Calu3 (cell line): ENCODE measurements at regions not wholly inside any gene's neighbourhood (a gene's known extent, or its start where the extent isn't known, plus 50 kb on each side); places are given as distances from the start of the nearest gene placed in this dataset.

Source experiments
- BruUV-seq: library from RNA; stranded (reverse); fragments of 400-500 nt; replicated peaks from 2 replicates; lab custom pipeline; 2021; lab: Mats Ljungman, UMichigan
- CTCF ChIA-PET: fragments of 300-600 bp; sonication (Branson Sonifier 250); formaldehyde crosslinking; loops from one replicate; lab custom pipeline; 2022; ENCODE audit warnings: antibody characterized with exemption; lab: Charles Lee
- DNase-seq: peaks from one replicate; pipeline ENCODE4 v3.0.0; 2022
- H3K27ac Mint-ChIP-seq: one replicate; pipeline ENCODE4 v1.8.0; 2022; ENCODE audit warnings: mixed read lengths; ENCODE audit not compliant: unreplicated experiment
- H3K27me3 Mint-ChIP-seq: one replicate; pipeline ENCODE4 v1.8.0; 2022; ENCODE audit warnings: mixed read lengths; ENCODE audit not compliant: unreplicated experiment
- H3K36me3 Mint-ChIP-seq: one replicate; pipeline ENCODE4 v1.8.0; 2022; ENCODE audit warnings: mild to moderate bottlenecking, moderate library complexity, mixed read lengths; ENCODE audit not compliant: insufficient read depth, unreplicated experiment
- H3K4me1 Mint-ChIP-seq: one replicate; pipeline ENCODE4 v1.8.0; 2022; ENCODE audit warnings: mild to moderate bottlenecking, low read depth, mixed read lengths; ENCODE audit not compliant: unreplicated experiment
- H3K4me3 Mint-ChIP-seq: one replicate; pipeline ENCODE4 v1.8.0; 2022; ENCODE audit warnings: mild to moderate bottlenecking, low read depth, moderate library complexity, mixed read lengths; ENCODE audit not compliant: unreplicated experiment
- H3K9me3 Mint-ChIP-seq: one replicate; pipeline ENCODE4 v1.8.0; 2022; ENCODE audit warnings: low read depth, mixed read lengths; ENCODE audit not compliant: unreplicated experiment
- intact Hi-C: fragments of 100-400 bp; cut with micrococcal nuclease; formaldehyde crosslinking; loops from one replicate; pipeline ENCODE4 v1.10.0; 2022; ENCODE audit not compliant: unreplicated experiment
- TF ChIP-seq, protein P1 (sequence below): fragments of 200-600 bp; IDR thresholded peaks from one replicate; pipeline ENCODE4 v1.8.0; 2022; ENCODE audit warnings: antibody characterized with exemption; ENCODE audit not compliant: unreplicated experiment

DNA sequence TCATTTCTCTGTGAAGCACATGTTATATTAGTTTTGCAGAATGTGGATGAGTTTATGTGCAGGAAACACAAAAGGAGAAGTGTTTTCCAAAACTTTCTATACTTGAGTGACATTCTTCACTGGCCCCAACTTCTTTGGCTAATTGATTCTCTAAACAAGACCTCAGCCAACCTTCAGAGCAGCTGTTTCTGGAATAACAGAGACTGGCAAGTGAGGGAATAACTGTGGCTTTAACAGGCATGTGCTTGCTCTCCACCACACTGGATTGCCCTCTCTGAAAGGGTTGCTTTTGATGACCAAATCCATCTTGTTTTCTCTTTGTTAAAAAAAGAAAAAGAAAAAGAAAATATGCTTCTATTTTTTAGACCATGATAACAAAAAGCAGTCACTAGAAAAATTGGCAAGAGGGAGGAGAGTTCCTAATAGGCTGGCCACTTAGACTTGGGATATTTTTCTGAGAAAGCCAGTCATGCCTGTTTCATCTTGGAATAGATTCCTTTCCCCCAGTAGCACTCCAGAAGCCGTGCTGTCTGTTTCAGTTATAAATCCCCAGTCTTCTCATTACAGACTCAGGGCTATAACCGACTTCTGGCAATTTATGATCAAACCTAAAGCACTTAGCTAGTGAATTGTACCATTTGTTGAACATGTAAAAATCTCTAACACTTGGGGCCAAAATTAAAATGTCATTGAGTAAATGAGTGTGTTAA lies 295.0 kb upstream of the NR3C2 start:
- CTCF ChIA-PET, result no interaction called here
- Mint-ChIP-seq H3K36me3 (no peaks in the 10 kb centered on the region), H3K4me1 (no peaks in the 10 kb centered on the region), H3K9me3 (no peaks in the 10 kb centered on the region), H3K4me3 (no peak overlapping the region), H3K27me3 (no peaks in the 10 kb centered on the region), H3K27ac (no peak overlapping the region)
- no TSS peak for BruUV-seq
- TF ChIP-seq, protein P1, sequence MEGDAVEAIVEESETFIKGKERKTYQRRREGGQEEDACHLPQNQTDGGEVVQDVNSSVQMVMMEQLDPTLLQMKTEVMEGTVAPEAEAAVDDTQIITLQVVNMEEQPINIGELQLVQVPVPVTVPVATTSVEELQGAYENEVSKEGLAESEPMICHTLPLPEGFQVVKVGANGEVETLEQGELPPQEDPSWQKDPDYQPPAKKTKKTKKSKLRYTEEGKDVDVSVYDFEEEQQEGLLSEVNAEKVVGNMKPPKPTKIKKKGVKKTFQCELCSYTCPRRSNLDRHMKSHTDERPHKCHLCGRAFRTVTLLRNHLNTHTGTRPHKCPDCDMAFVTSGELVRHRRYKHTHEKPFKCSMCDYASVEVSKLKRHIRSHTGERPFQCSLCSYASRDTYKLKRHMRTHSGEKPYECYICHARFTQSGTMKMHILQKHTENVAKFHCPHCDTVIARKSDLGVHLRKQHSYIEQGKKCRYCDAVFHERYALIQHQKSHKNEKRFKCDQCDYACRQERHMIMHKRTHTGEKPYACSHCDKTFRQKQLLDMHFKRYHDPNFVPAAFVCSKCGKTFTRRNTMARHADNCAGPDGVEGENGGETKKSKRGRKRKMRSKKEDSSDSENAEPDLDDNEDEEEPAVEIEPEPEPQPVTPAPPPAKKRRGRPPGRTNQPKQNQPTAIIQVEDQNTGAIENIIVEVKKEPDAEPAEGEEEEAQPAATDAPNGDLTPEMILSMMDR, result no peak
- no peak for DNase-seq
- intact Hi-C loops, result no loop called here

DNA sequence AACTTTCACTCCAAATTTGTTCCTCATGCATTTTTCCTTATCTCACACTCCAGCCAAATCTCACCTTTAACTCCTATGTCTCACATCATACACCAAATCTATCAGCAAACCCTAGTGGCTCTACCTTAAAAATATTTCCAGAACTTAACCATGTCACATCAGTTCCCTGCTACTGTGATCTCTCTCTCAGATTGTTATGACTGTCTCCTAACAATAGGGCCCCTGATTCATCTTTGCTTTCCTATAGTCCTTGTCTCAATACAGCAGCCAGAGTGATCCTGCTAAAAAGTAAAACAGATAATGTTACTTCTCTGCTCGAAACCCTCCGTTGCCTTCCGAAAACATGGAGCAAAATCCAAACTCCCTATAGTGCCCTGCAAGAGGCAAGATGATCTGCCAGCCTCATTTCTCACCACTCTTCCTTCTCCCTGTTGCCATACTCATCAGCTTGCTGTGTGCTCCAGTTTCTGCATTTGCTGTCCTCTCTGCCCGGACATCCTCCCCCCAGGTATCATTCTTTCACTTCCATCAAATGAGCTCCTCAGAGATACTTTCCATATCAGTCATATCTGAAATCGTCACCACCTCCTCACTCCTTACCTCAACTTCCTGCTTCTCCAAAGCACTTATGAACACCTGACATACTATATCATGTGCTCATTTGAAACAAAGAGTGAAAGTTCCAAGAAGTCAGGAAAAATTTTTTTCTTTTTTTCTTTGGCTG lies 293.4 kb upstream of the NR3C2 start:
- CTCF ChIA-PET, result no interaction called here
- no peak for DNase-seq
- TF ChIP-seq, protein P1, result no peak
- H3K4me3 Mint-ChIP-seq, result no peak overlapping the region
- H3K27ac Mint-ChIP-seq, result no peak overlapping the region
- BruUV-seq, result no TSS peak
- no peaks in the 10 kb centered on the region for H3K36me3 Mint-ChIP-seq
- no peaks in the 10 kb centered on the region for H3K4me1 Mint-ChIP-seq
- no peaks in the 10 kb centered on the region for H3K27me3 Mint-ChIP-seq
- H3K9me3 Mint-ChIP-seq, result no peaks in the 10 kb centered on the region
- intact Hi-C loops, result no loop called here

DNA sequence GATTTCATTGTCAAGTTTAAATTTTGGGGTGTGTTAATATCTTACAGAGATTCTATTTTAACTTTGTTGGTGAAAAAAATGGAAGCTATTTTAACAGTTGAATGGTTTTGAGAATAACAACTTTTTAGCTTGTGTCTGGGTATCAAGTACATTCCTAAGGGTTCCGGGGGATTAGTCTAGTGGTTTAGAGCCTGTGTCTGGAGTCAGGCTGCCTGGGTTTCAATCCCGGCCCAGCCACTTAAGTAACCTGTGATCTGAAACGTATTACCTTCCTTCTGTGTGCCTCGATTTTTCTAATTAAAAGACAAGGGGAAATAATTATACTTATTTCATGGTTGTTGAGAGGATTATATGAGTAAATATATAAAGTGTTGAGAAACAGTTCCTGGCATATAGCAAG lies 288.6 kb upstream of the NR3C2 start:
- Mint-ChIP-seq H3K36me3 (peaks cover 5% of the 10 kb centered on the region), H3K27me3 (no peaks in the 10 kb centered on the region), H3K9me3 (no peaks in the 10 kb centered on the region), H3K27ac (no peak overlapping the region), H3K4me1 (no peaks in the 10 kb centered on the region), H3K4me3 (no peak overlapping the region)
- BruUV-seq, result no TSS peak
- intact Hi-C loops, result no loop called here
- CTCF ChIA-PET, result no interaction called here
- TF ChIP-seq, protein P1, result no peak
- no peak for DNase-seq

DNA sequence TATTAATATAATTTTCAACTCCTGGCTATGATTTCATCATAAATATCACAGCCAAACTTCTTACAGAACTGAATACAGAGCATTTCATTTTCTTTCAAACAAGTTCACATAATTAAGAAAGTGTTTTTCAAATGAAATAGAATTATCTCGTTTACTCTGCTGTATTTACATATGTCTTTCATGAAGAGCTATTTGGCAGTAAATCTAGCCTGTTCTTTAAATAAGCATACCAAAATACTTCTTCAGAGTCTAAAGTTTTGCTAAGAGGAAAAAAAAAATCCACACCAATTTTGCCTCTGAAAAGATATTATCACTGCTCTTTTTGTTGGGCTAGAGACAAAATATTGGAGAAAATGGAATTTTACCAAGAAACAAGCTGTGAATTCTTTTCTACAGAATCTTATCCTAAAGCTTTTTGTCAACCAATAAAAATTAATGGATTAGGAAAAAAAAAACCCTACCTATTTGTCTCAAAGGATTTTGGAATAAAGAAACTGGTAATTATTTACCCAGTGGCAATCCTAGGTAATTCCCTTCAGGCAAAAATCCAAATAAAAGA lies 287.9 kb upstream of the NR3C2 start:
- H3K4me1 Mint-ChIP-seq, result no peaks in the 10 kb centered on the region
- CTCF ChIA-PET, result interaction anchor here (0.6 kb wide), 1 partner anchor 233 kb away, joined by 3 read pairs; no protein-coding TSS in a partner anchor
- DNase-seq, result no peak
- no TSS peak for BruUV-seq
- H3K4me3 Mint-ChIP-seq, result no peak overlapping the region
- TF ChIP-seq, protein P1, result no peak
- H3K9me3 Mint-ChIP-seq, result no peaks in the 10 kb centered on the region
- intact Hi-C loops, result no loop called here
- H3K27ac Mint-ChIP-seq, result no peak overlapping the region
- H3K36me3 Mint-ChIP-seq, result peaks cover 5% of the 10 kb centered on the region
- no peaks in the 10 kb centered on the region for H3K27me3 Mint-ChIP-seq
